PFSK-1 (cell line): ENCODE measurements at regions not wholly inside any gene's neighbourhood (a gene's known extent, or its start where the extent isn't known, plus 50 kb on each side); places are given as distances from the start of the nearest gene placed in this dataset.

Experiments
- FOXP2 ChIP-seq: optimal IDR thresholded peaks from 2 replicates; pipeline ENCODE3; 2011; ENCODE audit warnings: borderline replicate concordance, control low read depth, inconsistent platforms; ENCODE audit not compliant: insufficient read depth; ENCODE audit errors: extremely low read length, extremely low read depth
- POLR2AphosphoS5 ChIP-seq: IDR thresholded peaks from 2 replicates; pipeline ENCODE4 v1.6.1; 2012; ENCODE audit warnings: low read depth, mild to moderate bottlenecking, control low read depth, low read length, moderate library complexity
- REST ChIP-seq, 2 experiments: IDR thresholded peaks; 2 replicates each; pipeline versions ENCODE4 v1.6.1 to v1.8.0; 2011 to 2012; ENCODE audit warnings: low read depth in 2 of 2, low read length in 2 of 2, control low read depth in 1 of 2, inconsistent platforms in 1 of 2, mild to moderate bottlenecking in 1 of 2, moderate library complexity in 1 of 2; ENCODE audit not compliant: insufficient read depth in 1 of 2
- SIN3A ChIP-seq: IDR thresholded peaks from 2 replicates; pipeline ENCODE4 v1.6.1; 2012; ENCODE audit warnings: mild to moderate bottlenecking, low read length, moderate library complexity, borderline replicate concordance; ENCODE audit not compliant: insufficient read depth
- TAF1 ChIP-seq: IDR thresholded peaks from 2 replicates; pipeline ENCODE4 v1.6.1; 2012; ENCODE audit warnings: low read length, control low read depth, borderline replicate concordance; ENCODE audit not compliant: insufficient read depth

- TF ChIP-seq SIN3A (no peak), REST (IDR thresholded peaks at IDR 0.05; ENCODE audit: insufficient read depth in 1 of 2, low read depth in 2 of 2, low read length in 2 of 2) (no peak), TAF1 (no peak), POLR2AphosphoS5 (no peak), FOXP2 (no peak)
Observed at GRCh38 chr11:33448461-33449130, 191.4 kb downstream of the HIPK3 start.

- TF ChIP-seq TAF1 (no peak), POLR2AphosphoS5 (no peak), SIN3A (no peak), REST (IDR thresholded peaks at IDR 0.05; ENCODE audit: insufficient read depth in 1 of 2, low read depth in 2 of 2, low read length in 2 of 2) (no peak), FOXP2 (no peak)
Observed at GRCh38 chr11:33445761-33446161, 188.6 kb downstream of the HIPK3 start.

GRCh38 chr11:33444835-33445594 lies 187.8 kb downstream of the HIPK3 start:
- TF ChIP-seq POLR2AphosphoS5: no peak
- TF ChIP-seq TAF1: no peak
- TF ChIP-seq REST (IDR thresholded peaks at IDR 0.05; ENCODE audit: insufficient read depth in 1 of 2, low read depth in 2 of 2, low read length in 2 of 2): no peak
- no peak for TF ChIP-seq SIN3A
- TF ChIP-seq FOXP2: no peak

GRCh38 chr11:33443684-33444083 lies 186.5 kb downstream of the HIPK3 start:
- no peak for TF ChIP-seq SIN3A
- TF ChIP-seq TAF1: no peak
- no peak for TF ChIP-seq POLR2AphosphoS5
- TF ChIP-seq REST (IDR thresholded peaks at IDR 0.05; ENCODE audit: insufficient read depth in 1 of 2, low read depth in 2 of 2, low read length in 2 of 2): no peak
- TF ChIP-seq FOXP2: no peak
